ENCODE measurements at regions not wholly inside any gene's neighbourhood (a gene's known extent, or its start where the extent isn't known, plus 50 kb on each side); places are given as distances from the start of the nearest gene placed in this dataset.

DNA sequence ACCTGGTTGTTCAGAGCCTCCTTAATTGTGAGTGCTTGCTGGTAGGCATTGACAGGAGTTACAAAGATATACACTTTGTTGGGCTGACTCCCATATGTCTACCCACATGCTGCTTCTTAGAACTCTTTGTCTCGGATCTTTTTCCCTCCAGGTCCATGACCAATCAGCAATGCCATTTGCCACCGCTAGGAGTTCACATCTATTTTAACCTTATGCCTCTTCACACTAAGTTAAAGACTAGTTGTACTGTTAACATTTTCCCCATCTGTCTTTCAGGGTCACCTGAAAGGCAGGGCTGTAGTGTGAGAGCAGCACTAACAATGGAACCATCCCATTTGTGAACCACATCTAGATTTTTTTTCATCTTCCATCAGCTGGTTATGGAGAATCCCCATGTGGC, 226.7 kb upstream of the NPY start:
- TF ChIP-seq, protein P1, sequence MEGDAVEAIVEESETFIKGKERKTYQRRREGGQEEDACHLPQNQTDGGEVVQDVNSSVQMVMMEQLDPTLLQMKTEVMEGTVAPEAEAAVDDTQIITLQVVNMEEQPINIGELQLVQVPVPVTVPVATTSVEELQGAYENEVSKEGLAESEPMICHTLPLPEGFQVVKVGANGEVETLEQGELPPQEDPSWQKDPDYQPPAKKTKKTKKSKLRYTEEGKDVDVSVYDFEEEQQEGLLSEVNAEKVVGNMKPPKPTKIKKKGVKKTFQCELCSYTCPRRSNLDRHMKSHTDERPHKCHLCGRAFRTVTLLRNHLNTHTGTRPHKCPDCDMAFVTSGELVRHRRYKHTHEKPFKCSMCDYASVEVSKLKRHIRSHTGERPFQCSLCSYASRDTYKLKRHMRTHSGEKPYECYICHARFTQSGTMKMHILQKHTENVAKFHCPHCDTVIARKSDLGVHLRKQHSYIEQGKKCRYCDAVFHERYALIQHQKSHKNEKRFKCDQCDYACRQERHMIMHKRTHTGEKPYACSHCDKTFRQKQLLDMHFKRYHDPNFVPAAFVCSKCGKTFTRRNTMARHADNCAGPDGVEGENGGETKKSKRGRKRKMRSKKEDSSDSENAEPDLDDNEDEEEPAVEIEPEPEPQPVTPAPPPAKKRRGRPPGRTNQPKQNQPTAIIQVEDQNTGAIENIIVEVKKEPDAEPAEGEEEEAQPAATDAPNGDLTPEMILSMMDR (IDR thresholded peaks at IDR 0.05), result no peak
- no peak for TF ChIP-seq POLR2A (IDR thresholded peaks at IDR 0.05)
- TF ChIP-seq POLR2AphosphoS5 (IDR thresholded peaks at IDR 0.05), result no peak

All from prostate gland (tissue), 2 donors.